NCI-H1694 (cell line): ENCODE measurements at regions not wholly inside any gene's neighbourhood (a gene's known extent, or its start where the extent isn't known, plus 50 kb on each side); places are given as distances from the start of the nearest gene placed in this dataset.

Experiments
- DNase-seq: peaks from one replicate; lab custom pipeline; 2025; lab: John Stamatoyannopoulos, UW

GRCh38 chr13:26456650-26457049 is 100.8 kb upstream of the WASF3 start:
- DNase-seq, result no peak

GRCh38 chr13:26457212-26457611 is 100.3 kb upstream of the WASF3 start:
- DNase-seq, result no peak

- no peak for DNase-seq
These were observed 99.2 kb upstream of the WASF3 start for GRCh38 chr13:26458196-26458749.

- no peak for DNase-seq
These were observed 98.0 kb upstream of the WASF3 start for GRCh38 chr13:26459276-26460131.

- no peak for DNase-seq
These were observed 96.8 kb upstream of the WASF3 start for GRCh38 chr13:26460648-26461047.

GRCh38 chr13:26463296-26463695 is 94.2 kb upstream of the WASF3 start:
- no peak for DNase-seq

- no peak for DNase-seq
These were observed 93.6 kb upstream of the WASF3 start for GRCh38 chr13:26463848-26464247.

- DNase-seq, result no peak
These were observed 92.0 kb upstream of the WASF3 start for GRCh38 chr13:26465514-26465913.

- DNase-seq, result no peak
These were observed 91.5 kb upstream of the WASF3 start for GRCh38 chr13:26465954-26466353.

GRCh38 chr13:26468265-26468801 is 89.2 kb upstream of the WASF3 start:
- no peak for DNase-seq

- DNase-seq, result no peak
These were observed 87.9 kb upstream of the WASF3 start for GRCh38 chr13:26469602-26470001.

GRCh38 chr13:26471807-26472206 is 85.7 kb upstream of the WASF3 start:
- DNase-seq, result no peak

GRCh38 chr13:26473571-26474230 is 83.8 kb upstream of the WASF3 start:
- no peak for DNase-seq

GRCh38 chr13:26474286-26474685 is 83.2 kb upstream of the WASF3 start:
- DNase-seq, result no peak

GRCh38 chr13:26475176-26476110 is 82.0 kb upstream of the WASF3 start:
- DNase-seq, result no peak

- DNase-seq, result no peak
These were observed 81.2 kb upstream of the WASF3 start for GRCh38 chr13:26476111-26476781.

GRCh38 chr13:26476782-26477142 is 80.7 kb upstream of the WASF3 start:
- DNase-seq, result no peak

GRCh38 chr13:26477681-26478080 is 79.8 kb upstream of the WASF3 start:
- DNase-seq, result no peak

- DNase-seq, result no peak
These were observed 77.1 kb upstream of the WASF3 start for GRCh38 chr13:26480246-26480855.

GRCh38 chr13:26482451-26483197 is 74.9 kb upstream of the WASF3 start:
- DNase-seq, result peak; percentile 85
